Neural progenitor cell (in vitro differentiated cells): ENCODE measurements at regions not wholly inside any gene's neighbourhood (a gene's known extent, or its start where the extent isn't known, plus 50 kb on each side); places are given as distances from the start of the nearest gene placed in this dataset.

Experiments
- CTCF ChIP-seq: fragments of 200-600 bp; sonication (generic); IDR thresholded peaks from 2 replicates; pipeline ENCODE4 v1.5.1; 2017; ENCODE audit warnings: antibody characterized with exemption, mild to moderate bottlenecking
- EZH2phosphoT487 ChIP-seq: fragments of 200-600 bp; sonication (generic); IDR thresholded peaks from 2 replicates; pipeline ENCODE4 v1.6.1; 2017; ENCODE audit warnings: antibody characterized with exemption

- no peak for TF ChIP-seq CTCF
- no peak for TF ChIP-seq EZH2phosphoT487
Observed at GRCh38 chr6:18536591-18537055, 149.5 kb downstream of the RNF144B start.
